ENCODE measurements at regions not wholly inside any gene's neighbourhood (a gene's known extent, or its start where the extent isn't known, plus 50 kb on each side); places are given as distances from the start of the nearest gene placed in this dataset.

DNA sequence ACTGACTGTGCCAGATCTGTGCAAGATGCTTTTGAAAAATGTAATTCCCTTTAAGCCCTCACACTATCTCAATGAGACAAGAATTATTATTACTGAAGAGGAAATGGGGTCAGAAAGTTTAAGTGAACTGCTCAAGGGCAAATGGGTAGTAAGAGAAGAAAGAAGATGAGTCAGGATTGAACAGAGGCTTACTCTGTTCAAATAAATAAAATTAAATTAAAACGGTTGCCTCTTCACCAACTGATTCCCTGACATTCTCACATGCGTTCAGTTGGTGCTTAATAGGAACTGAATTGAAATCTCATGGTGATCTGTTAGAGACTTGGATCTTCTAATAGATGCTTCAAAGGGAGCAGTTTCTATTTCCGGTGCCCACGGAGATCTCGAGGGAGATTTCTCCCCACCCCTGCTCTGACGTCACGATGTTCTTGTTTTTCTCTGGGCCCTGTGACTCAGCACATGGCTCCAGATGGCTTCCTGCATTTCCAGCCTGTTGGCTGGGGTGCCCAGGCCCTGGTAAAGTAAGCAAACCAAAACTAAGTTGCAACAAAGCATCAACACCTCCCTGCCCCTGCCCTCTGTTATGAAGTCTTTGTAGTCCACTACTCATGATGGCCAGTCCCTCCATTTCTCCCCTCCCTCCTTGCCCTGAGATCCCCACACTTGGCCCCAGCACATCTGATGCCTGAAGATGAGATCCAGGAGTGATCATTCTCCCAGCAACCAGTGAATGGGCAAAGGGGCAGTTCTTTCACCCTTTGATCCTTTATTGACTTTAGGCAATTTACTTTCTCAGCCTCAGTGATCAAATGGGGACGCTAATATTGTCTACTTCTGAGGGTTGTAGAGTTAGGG, 106.1 kb upstream of the CPEB4 start:
- Histone ChIP-seq H3K4me1 (peaks cover 78 to 100% (median 93%) of the 10 kb centered on the region in 10 experiments), H3K27me3 (no peaks in the 10 kb centered on the region), H3K27ac (peak overlapping the region; percentile 88 to 95 (median 90)), H3K36me3 (no peaks in the 10 kb centered on the region), H3K9ac (peak overlapping the region; percentile 57 to 78 (median 73); a peak in 21 of 22 replicates), H4K20me1 (no peaks in the 10 kb centered on the region), H3K9me3 (replicated peaks in 1 of 11) (no peaks in the 10 kb centered on the region), H3K4me2 (peak overlapping the region; percentile 55 to 85 (median 73)), H3K4me3 (peak overlapping the region in 1 of 10 experiments; percentile 1; a peak in 1 of 20 replicates)
- TF ChIP-seq Cebpa-rat (IDR thresholded peaks at IDR 0.05) = no peak

DNA sequence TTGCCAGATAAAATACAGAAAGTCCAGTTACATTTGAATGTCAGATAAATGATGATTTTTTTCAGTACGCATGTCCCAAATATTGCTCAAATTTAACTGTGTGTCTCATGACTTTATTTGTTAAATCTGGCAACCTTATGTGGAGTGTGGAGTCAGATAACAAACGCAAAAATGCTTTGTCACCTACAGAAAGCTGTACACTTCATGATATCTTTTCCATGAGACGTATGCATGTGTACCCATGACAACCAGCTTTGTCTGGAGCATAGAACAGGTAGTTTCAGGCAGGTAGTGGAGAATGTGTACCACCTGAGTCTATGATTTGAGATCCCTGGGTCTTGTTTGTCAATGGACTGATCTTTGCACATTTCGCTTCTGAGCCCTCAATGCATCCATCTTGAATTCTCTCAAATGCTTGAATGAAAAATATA, 105.5 kb upstream of the CPEB4 start:
- peak overlapping the region in 1 of 10 experiments; percentile 1; a peak in 1 of 20 replicates for H3K4me3 ChIP-seq
- H3K4me1 ChIP-seq = peaks cover 75 to 100% (median 93%) of the 10 kb centered on the region in 10 experiments
- H3K36me3 ChIP-seq = no peaks in the 10 kb centered on the region
- no peak for TF ChIP-seq Cebpa-rat (IDR thresholded peaks at IDR 0.05)
- no peaks in the 10 kb centered on the region for H3K9me3 ChIP-seq (replicated peaks in 1 of 11)
- H3K27ac ChIP-seq = peak overlapping the region; percentile 88 to 95 (median 90)
- H3K27me3 ChIP-seq = no peaks in the 10 kb centered on the region
- H3K9ac ChIP-seq = peak overlapping the region; percentile 57 to 78 (median 73); a peak in 21 of 22 replicates
- no peaks in the 10 kb centered on the region for H4K20me1 ChIP-seq
- H3K4me2 ChIP-seq = peak overlapping the region; percentile 55 to 85 (median 73)

DNA sequence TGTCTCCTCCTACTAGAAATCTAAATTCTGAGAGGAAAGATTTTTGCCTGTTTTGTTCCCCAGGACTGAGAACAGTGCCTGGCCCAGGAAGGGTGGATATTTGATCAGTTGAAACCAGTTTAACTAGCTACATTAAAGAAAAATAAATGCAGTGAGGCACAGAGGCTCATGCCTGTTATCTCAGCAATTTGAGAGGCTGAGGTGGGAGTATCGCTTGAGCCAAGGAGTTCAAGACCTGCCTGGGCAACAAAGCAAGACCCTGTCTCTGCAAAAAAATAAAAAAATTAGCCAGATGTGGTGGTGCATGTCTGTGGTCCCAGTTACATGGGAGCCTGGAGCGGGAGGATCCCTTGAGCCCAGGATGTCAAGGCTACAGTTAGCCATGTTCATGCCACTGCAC, 104.8 kb upstream of the CPEB4 start:
- Histone ChIP-seq H3K4me3 (no peak overlapping the region), H3K9me3 (replicated peaks in 1 of 11) (no peaks in the 10 kb centered on the region), H3K9ac (0 out of 22 replicates have a peak overlapping the region, but pooled peaks of 1 of the 11 experiments have one; percentile 11), H3K4me1 (peaks cover 70 to 100% (median 93%) of the 10 kb centered on the region in 10 experiments), H3K4me2 (peak overlapping the region; percentile 56 to 85 (median 73); a peak in 21 of 22 replicates), H4K20me1 (no peaks in the 10 kb centered on the region), H3K27me3 (no peaks in the 10 kb centered on the region), H3K36me3 (no peaks in the 10 kb centered on the region), H3K27ac (peak overlapping the region; percentile 88 to 95 (median 90); a peak in 21 of 22 replicates)
- TF ChIP-seq Cebpa-rat (IDR thresholded peaks at IDR 0.05) = no peak

DNA sequence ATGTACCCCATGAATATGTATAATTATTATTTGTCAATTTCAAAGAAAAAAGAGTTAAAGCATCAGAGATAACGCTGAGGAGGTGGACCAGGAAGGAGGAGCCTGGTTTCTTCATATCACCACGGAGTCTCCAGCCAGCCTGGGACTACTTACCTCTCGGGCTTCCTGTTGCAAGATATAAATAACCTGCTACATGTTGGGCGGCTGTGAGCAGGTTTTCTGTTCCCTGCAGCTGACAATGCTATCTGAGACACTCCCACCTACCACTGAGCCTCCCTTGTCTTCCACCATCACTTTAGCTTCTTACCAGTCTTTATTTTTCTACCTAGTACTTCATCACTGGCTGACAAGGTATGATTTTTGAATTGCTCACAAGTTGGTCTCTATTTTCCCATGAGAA, 102.7 kb upstream of the CPEB4 start:
- H3K4me1 ChIP-seq = peaks cover 75 to 100% (median 93%) of the 10 kb centered on the region in 10 experiments
- no peak overlapping the region for H3K27ac ChIP-seq
- no peak overlapping the region for H3K9ac ChIP-seq
- no peak for TF ChIP-seq Cebpa-rat (IDR thresholded peaks at IDR 0.05)
- no peaks in the 10 kb centered on the region for H3K9me3 ChIP-seq (replicated peaks in 1 of 11)
- H3K4me3 ChIP-seq = no peak overlapping the region
- no peaks in the 10 kb centered on the region for H4K20me1 ChIP-seq
- H3K27me3 ChIP-seq = no peaks in the 10 kb centered on the region
- H3K36me3 ChIP-seq = no peaks in the 10 kb centered on the region
- H3K4me2 ChIP-seq = peak overlapping the region; percentile 56 to 87 (median 66); a peak in 21 of 22 replicates

DNA sequence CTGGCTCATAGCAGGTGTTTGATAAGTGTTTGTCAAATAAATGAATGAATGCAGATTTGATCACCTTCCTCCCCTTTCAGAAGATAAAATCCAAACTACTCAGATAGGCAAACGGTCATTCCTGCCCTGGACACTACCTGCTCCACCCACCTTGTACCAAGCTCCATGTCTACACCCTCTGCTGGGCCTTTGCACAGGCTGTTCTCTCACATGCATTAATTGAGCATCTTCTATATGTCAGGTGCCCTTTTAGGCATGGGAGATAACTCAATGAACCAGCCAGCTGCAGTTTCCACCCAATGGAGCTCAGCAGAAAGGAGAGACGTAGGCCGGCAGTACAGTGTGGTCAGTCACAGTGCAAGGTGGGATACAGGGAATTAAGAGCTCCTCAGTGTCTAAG, 102.3 kb upstream of the CPEB4 start:
- no peak overlapping the region for H3K4me3 ChIP-seq
- no peaks in the 10 kb centered on the region for H3K36me3 ChIP-seq
- peak overlapping the region; percentile 56 to 87 (median 66) for H3K4me2 ChIP-seq
- no peaks in the 10 kb centered on the region for H3K9me3 ChIP-seq (replicated peaks in 1 of 11)
- H3K4me1 ChIP-seq = peaks cover 75 to 97% (median 90%) of the 10 kb centered on the region in 10 experiments
- no peaks in the 10 kb centered on the region for H4K20me1 ChIP-seq
- H3K9ac ChIP-seq = peak overlapping the region in 2 of 11 experiments; percentile 27 to 36; a peak in 2 of 22 replicates
- no peaks in the 10 kb centered on the region for H3K27me3 ChIP-seq
- no peak for TF ChIP-seq Cebpa-rat (IDR thresholded peaks at IDR 0.05)
- H3K27ac ChIP-seq = peak overlapping the region in 8 of 11 experiments; percentile 38 to 66 (median 58); a peak in 12 of 22 replicates

DNA sequence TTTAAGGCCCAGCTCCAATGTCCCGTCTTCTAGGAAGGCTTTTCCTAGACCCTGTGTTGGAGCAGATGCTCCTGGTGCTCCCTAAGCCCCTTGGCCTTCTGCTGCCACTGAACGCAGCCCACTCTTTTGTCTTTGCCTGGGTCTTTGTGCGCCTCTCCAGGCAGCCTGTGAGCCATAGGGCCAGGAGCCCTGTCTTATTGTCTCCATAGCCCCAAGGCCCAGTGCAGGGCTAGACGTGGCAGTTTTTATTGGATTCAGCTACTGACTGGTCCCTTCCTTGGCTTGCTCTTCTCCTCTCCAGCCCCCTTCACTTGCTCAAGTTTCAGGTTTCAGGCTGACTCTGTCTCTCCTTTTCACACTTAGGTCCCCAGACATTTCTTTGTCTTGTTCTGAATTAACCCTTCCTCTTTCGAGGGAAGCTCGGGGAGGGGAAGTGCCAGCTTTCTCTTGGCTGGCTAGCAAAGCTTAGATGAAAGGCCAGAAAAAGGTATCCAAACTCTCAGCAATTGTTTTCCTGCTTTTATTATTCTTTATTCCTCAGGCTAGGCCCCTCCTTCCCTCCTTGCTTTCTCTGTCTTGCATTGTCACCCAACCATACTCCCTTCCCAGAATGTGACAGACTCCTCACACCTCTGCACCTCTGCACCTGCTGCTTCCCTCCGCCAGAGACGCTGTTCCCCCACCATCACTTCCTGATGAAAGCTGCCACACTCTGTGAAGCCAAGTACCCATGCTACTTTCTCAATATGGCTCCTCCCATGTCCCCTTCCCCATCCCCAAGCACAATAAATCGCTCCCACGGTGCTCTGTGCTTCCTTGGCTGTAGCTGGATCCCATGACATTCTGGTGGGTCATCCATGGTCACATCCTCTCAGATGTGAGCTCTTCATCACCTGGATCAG, 101.6 kb upstream of the CPEB4 start:
- Histone ChIP-seq H3K9ac (peak overlapping the region in 4 of 11 experiments; percentile 27 to 53 (median 36); a peak in 6 of 22 replicates), H3K9me3 (replicated peaks in 1 of 11) (no peaks in the 10 kb centered on the region), H3K27ac (peak overlapping the region in 10 of 11 experiments; percentile 23 to 66 (median 52); a peak in 17 of 22 replicates), H3K4me3 (no peak overlapping the region), H3K4me2 (peak overlapping the region; percentile 56 to 87 (median 66)), H3K4me1 (peaks cover 69 to 90% (median 83%) of the 10 kb centered on the region in 10 experiments), H3K36me3 (no peaks in the 10 kb centered on the region), H4K20me1 (no peaks in the 10 kb centered on the region), H3K27me3 (no peaks in the 10 kb centered on the region)
- no peak for TF ChIP-seq Cebpa-rat (IDR thresholded peaks at IDR 0.05)

DNA sequence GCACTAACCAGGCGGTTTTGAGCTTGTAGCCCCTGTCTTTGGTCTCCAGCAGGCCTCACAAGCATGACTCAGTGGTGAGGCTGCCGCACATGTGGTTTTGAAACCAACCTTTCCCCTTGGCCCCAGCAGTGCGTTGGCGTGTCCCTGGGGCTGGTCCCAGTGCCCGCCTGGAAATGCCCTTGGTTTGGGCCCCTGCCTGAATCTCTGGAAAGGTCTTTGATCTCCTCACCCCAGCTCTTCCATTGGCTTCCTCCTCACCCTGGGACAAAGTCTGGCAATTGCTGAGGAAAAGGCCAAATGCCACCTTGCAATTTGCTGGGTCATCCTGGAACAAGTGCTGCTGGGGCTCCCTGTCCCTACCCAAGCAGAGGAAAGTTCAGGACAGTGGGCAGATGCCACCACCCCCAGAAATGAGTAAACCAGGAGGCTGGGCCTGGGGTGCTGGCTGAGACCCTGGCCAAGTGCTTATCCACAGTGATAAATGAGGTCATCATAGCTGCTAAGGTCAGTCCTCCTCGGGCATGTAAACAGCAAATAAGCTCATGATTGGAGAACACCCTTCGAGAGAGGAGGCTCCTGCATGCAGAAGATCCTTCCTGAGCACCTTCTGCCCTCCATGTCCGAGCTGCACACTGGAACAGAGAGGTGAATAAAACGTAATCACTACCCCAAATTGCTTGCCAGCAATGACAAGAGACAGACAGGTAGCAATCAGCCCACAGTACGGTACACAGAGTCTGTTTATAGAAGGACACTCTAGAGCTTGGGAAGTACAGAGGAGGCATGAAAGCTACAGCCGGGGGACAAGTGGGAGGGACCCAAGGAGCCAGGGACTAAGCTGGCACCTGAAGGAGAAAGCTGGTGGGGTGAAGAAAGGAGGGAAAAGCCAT, 98.9 kb upstream of the CPEB4 start:
- H4K20me1 ChIP-seq = no peaks in the 10 kb centered on the region
- H3K27ac ChIP-seq = peak overlapping the region in 4 of 11 experiments; percentile 33 to 59 (median 51); a peak in 7 of 22 replicates
- H3K9me3 ChIP-seq (replicated peaks in 1 of 11) = no peaks in the 10 kb centered on the region
- H3K4me3 ChIP-seq = no peak overlapping the region
- no peaks in the 10 kb centered on the region for H3K27me3 ChIP-seq
- H3K36me3 ChIP-seq = no peaks in the 10 kb centered on the region
- H3K4me2 ChIP-seq = peak overlapping the region; percentile 54 to 87 (median 77)
- 0 out of 22 replicates have a peak overlapping the region, but pooled peaks of 1 of the 11 experiments have one; percentile 6 for H3K9ac ChIP-seq
- H3K4me1 ChIP-seq = peaks cover 42 to 68% (median 57%) of the 10 kb centered on the region in 10 experiments
- TF ChIP-seq Cebpa-rat (IDR thresholded peaks at IDR 0.05) = no peak

DNA sequence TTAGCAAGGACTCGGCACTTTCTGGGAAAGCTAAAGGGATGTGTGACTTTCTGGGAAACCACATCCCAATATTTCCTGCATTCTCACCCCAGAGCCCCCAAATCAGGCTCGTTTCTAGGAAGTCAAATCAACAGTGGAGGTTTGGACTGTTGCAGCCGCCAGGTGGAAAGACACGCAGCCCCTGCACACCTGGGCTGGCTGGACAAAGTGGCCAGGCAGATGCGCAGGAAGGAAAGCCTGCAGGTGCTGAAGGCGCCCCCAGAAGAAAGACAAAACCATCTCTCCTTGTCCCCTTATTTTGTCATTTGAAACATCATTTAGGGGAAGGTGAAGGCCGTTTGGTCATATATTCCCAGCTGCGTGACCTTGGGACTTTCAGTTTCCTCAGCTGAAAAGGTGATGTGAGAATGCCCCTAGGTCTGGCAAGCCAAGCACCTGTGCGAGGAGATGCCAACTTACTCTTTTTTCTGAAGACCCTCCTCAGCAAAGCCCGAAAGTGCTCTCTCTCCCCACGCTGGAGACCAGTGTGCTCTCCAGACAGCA, 97.9 kb upstream of the CPEB4 start:
- H3K4me1 ChIP-seq = peaks cover 33 to 59% (median 49%) of the 10 kb centered on the region in 10 experiments
- no peaks in the 10 kb centered on the region for H3K36me3 ChIP-seq
- no peaks in the 10 kb centered on the region for H3K9me3 ChIP-seq (replicated peaks in 1 of 11)
- TF ChIP-seq Cebpa-rat (IDR thresholded peaks at IDR 0.05) = no peak
- no peaks in the 10 kb centered on the region for H4K20me1 ChIP-seq
- no peak overlapping the region for H3K27ac ChIP-seq
- H3K9ac ChIP-seq = no peak overlapping the region
- peak overlapping the region in 6 of 11 experiments; percentile 76 to 87 (median 84); a peak in 9 of 22 replicates for H3K4me2 ChIP-seq
- no peaks in the 10 kb centered on the region for H3K27me3 ChIP-seq
- no peak overlapping the region for H3K4me3 ChIP-seq

All from BLaER1 treated with 17β-estradiol and CSF1 and Interleukin-3, amounts not matched to agents 10 nM and 100 nM (cell line).